ENCODE measurements at regions not wholly inside any gene's neighbourhood (a gene's known extent, or its start where the extent isn't known, plus 50 kb on each side); places are given as distances from the start of the nearest gene placed in this dataset.
A peak's percentile ranks its signal among the peaks of the same experiment; 100 is the strongest.

- no peaks in the 10 kb centered on the region for H3K36me3 ChIP-seq
- 97 to 100% methylated on average over 2 of the region's 2 CpGs for WGBS, 2 donors (ENCODE audit: low coverage in 1 of 2)
- H3K4me1 ChIP-seq: peaks cover 0 to 4% (median 2%) of the 10 kb centered on the region in 4 donors
- no peaks in the 10 kb centered on the region for H3K27me3 ChIP-seq
- intact Hi-C loops (cut with DNase I; ENCODE audit: low total_unique reads) (no loop called here), in situ Hi-C loops (cut with MboI; ENCODE audit: low pct_ligation_motif_present in 1 of 4, low pct_unique_long_range_greater_than_20kb in 1 of 4, low sequenced_read_pairs in 3 of 4) (no loop called here)
- no peak overlapping the region for H3K27ac ChIP-seq
- no peak overlapping the region for H3K4me3 ChIP-seq
- no peak for DNase-seq
- H3K9me3 ChIP-seq: no peaks in the 10 kb centered on the region
- TF ChIP-seq EP300 (IDR thresholded peaks at IDR 0.05; ENCODE audit: low read depth) (no peak), POLR2AphosphoS5 (IDR thresholded peaks at IDR 0.05) (no peak), POLR2A (IDR thresholded peaks at IDR 0.05) (no peak), CTCF (IDR thresholded peaks at IDR 0.05) (no peak)
These were observed 148.7 kb upstream of the TNRC6C start for GRCh38 chr17:77809814-77810213.

- intact Hi-C loops (cut with DNase I; ENCODE audit: low total_unique reads) (no loop called here), in situ Hi-C loops (cut with MboI; ENCODE audit: low pct_ligation_motif_present in 1 of 4, low pct_unique_long_range_greater_than_20kb in 1 of 4, low sequenced_read_pairs in 3 of 4) (no loop called here)
- TF ChIP-seq CTCF (IDR thresholded peaks at IDR 0.05) (no peak), POLR2AphosphoS5 (IDR thresholded peaks at IDR 0.05) (peak in 2 of 3 donors; percentile 8 to 21)
- H3K4me1 ChIP-seq: peaks cover 0 to 4% (median 2%) of the 10 kb centered on the region in 4 donors
- H3K27me3 ChIP-seq: no peaks in the 10 kb centered on the region
- WGBS, 2 donors (ENCODE audit: low coverage in 1 of 2): 60% methylated on average over 1 of the region's 1 CpG; no CpG with 5 or more reads in 1 of the 2 donors
- peak overlapping the region in 2 of 4 donors; percentile 17 to 48 for H3K27ac ChIP-seq
- no peaks in the 10 kb centered on the region for H3K9me3 ChIP-seq
- H3K4me3 ChIP-seq: no peak overlapping the region
- no peaks in the 10 kb centered on the region for H3K36me3 ChIP-seq
- peak; percentile 26 for DNase-seq
These were observed 148.0 kb upstream of the TNRC6C start for GRCh38 chr17:77810536-77810935.

GRCh38 chr17:77811521-77811920, 147.0 kb upstream of the TNRC6C start:
- intact Hi-C loops (cut with DNase I; ENCODE audit: low total_unique reads): no loop called here
- Histone ChIP-seq H3K4me1 (peaks cover 0 to 4% (median 2%) of the 10 kb centered on the region in 4 donors), H3K4me3 (no peak overlapping the region), H3K36me3 (no peaks in the 10 kb centered on the region), H3K9me3 (no peaks in the 10 kb centered on the region), H3K27ac (no peak overlapping the region), H3K27me3 (no peaks in the 10 kb centered on the region)
- 75% methylated on average over 6 of the region's 6 CpGs; no CpG with 5 or more reads in 1 of the 2 donors for WGBS, 2 donors (ENCODE audit: low coverage in 1 of 2)
- TF ChIP-seq EP300 (IDR thresholded peaks at IDR 0.05; ENCODE audit: low read depth) (no peak), POLR2AphosphoS5 (IDR thresholded peaks at IDR 0.05) (no peak), CTCF (IDR thresholded peaks at IDR 0.05) (no peak), POLR2A (IDR thresholded peaks at IDR 0.05) (no peak)
- in situ Hi-C loops (cut with MboI; ENCODE audit: low pct_ligation_motif_present in 1 of 4, low pct_unique_long_range_greater_than_20kb in 1 of 4, low sequenced_read_pairs in 3 of 4): no loop called here
- DNase-seq: no peak

- no peak overlapping the region for H3K27ac ChIP-seq
- TF ChIP-seq CTCF (IDR thresholded peaks at IDR 0.05) (no peak), POLR2AphosphoS5 (IDR thresholded peaks at IDR 0.05) (no peak), POLR2A (IDR thresholded peaks at IDR 0.05) (no peak), EP300 (IDR thresholded peaks at IDR 0.05; ENCODE audit: low read depth) (no peak)
- intact Hi-C loops (cut with DNase I; ENCODE audit: low total_unique reads) (no loop called here), in situ Hi-C loops (cut with MboI; ENCODE audit: low pct_ligation_motif_present in 1 of 4, low pct_unique_long_range_greater_than_20kb in 1 of 4, low sequenced_read_pairs in 3 of 4) (no loop called here)
- H3K4me1 ChIP-seq: peaks cover 0 to 4% (median 2%) of the 10 kb centered on the region in 4 donors
- no peak overlapping the region for H3K4me3 ChIP-seq
- no peaks in the 10 kb centered on the region for H3K27me3 ChIP-seq
- H3K9me3 ChIP-seq: no peaks in the 10 kb centered on the region
- WGBS, 2 donors (ENCODE audit: low coverage in 1 of 2): 75 to 90% methylated on average over 4 to 9 of the region's 9 CpGs
- H3K36me3 ChIP-seq: no peaks in the 10 kb centered on the region
- DNase-seq: no peak
These were observed 144.3 kb upstream of the TNRC6C start for GRCh38 chr17:77814091-77814772.

Measured in transverse colon (tissue), 4 donors.